ENCODE measurements at regions not wholly inside any gene's neighbourhood (a gene's known extent, or its start where the extent isn't known, plus 50 kb on each side); places are given as distances from the start of the nearest gene placed in this dataset.

DNA sequence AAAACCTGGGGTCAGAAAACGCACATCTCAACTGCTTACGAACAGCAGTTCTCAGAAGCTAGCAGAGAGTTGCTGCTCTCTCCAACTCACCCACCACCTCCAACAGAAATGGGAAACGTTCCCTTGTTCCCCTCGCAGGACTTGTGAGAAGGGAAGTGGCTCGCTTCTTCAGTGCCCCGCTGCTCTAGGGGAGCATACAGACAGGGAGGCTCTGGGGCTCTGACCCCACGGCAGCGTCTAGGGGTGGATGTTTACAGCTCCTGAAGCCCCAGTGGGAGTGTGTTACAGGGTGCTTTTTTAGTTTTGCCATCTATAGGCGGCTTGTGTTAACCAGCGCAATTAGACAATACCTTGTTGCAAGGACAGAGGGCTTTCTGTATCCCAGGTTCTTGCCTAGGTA is 267.7 kb upstream of the ACTBL2 start:
- CTCF ChIA-PET: no interaction called here
- ATAC-seq (no peak), DNase-seq (ENCODE audit: low read depth, low spot score) (no peak)
- POLR2A ChIA-PET: no interaction called here
- no peaks in the 10 kb centered on the region for H3K27me3 ChIP-seq (ENCODE audit: control insufficient read depth, insufficient read depth, low read length)
- no TSS peak for BruUV-seq (replicated peaks)
- peak overlapping the region; percentile 52; the same call in 1 of the 2 replicates for H3K27ac ChIP-seq (ENCODE audit: low read length)
- H3K9me3 ChIP-seq (ENCODE audit: control insufficient read depth, insufficient read depth, low read depth, low read length): no peaks in the 10 kb centered on the region
- intact Hi-C loops (cut with micrococcal nuclease; ENCODE audit: unreplicated experiment) (no loop called here), in situ Hi-C loops (cut with HindIII; ENCODE audit: low pct_unique_long_range_greater_than_20kb, low sequenced_read_pairs) (no loop called here)
- peaks cover 5% of the 10 kb centered on the region; the same call in 1 of the 2 replicates for H3K4me1 ChIP-seq (ENCODE audit: control insufficient read depth, insufficient read depth, low read length)
- H3K36me3 ChIP-seq (ENCODE audit: control insufficient read depth, insufficient read depth, low read length): no peaks in the 10 kb centered on the region
- TF ChIP-seq SIN3A (IDR thresholded peaks at IDR 0.05; ENCODE audit: borderline replicate concordance, insufficient read depth, low read depth, low read length) (no peak), CTCF (IDR thresholded peaks at IDR 0.05) (no peak), POLR2AphosphoS5 (IDR thresholded peaks at IDR 0.05; ENCODE audit: low read depth, low read length) (no peak), REST (IDR thresholded peaks at IDR 0.05; ENCODE audit: insufficient read depth in 1 of 2, low read depth in 2 of 2, low read length in 1 of 2) (no peak)
- no peak overlapping the region for H3K4me3 ChIP-seq (ENCODE audit: low read depth in 2 of 2, low read length in 2 of 2)

- TF ChIP-seq REST (IDR thresholded peaks at IDR 0.05; ENCODE audit: insufficient read depth in 1 of 2, low read depth in 2 of 2, low read length in 1 of 2) (no peak), CTCF (IDR thresholded peaks at IDR 0.05) (no peak), SIN3A (IDR thresholded peaks at IDR 0.05; ENCODE audit: borderline replicate concordance, insufficient read depth, low read depth, low read length) (no peak), POLR2AphosphoS5 (IDR thresholded peaks at IDR 0.05; ENCODE audit: low read depth, low read length) (no peak), TCF7L2 (IDR thresholded peaks at IDR 0.05; ENCODE audit: low read depth, low read length) (no peak)
- Histone ChIP-seq H3K27me3 (ENCODE audit: control insufficient read depth, insufficient read depth, low read length) (no peaks in the 10 kb centered on the region), H3K9me3 (ENCODE audit: control insufficient read depth, insufficient read depth, low read depth, low read length) (no peaks in the 10 kb centered on the region), H3K4me1 (ENCODE audit: control insufficient read depth, insufficient read depth, low read length) (peaks cover 8% of the 10 kb centered on the region; the same call in 1 of the 2 replicates), H3K4me3 (ENCODE audit: low read depth in 2 of 2, low read length in 2 of 2) (no peak overlapping the region), H3K27ac (ENCODE audit: low read length) (peak overlapping the region; percentile 52; the same call in 1 of the 2 replicates), H3K36me3 (ENCODE audit: control insufficient read depth, insufficient read depth, low read length) (no peaks in the 10 kb centered on the region)
- intact Hi-C loops (cut with micrococcal nuclease; ENCODE audit: unreplicated experiment): no loop called here
- in situ Hi-C loops (cut with HindIII; ENCODE audit: low pct_unique_long_range_greater_than_20kb, low sequenced_read_pairs): no loop called here
- ChIA-PET CTCF (interaction anchor here (0.7 kb wide), 1 partner anchor 235 kb away, joined by 4 read pairs; no protein-coding TSS in a partner anchor), POLR2A (interaction anchor here (0.7 kb wide), 1 partner anchor 13 kb away, joined by 4 read pairs; no protein-coding TSS in a partner anchor)
- ATAC-seq (no peak), DNase-seq (ENCODE audit: low read depth, low spot score) (no peak)
- no TSS peak for BruUV-seq (replicated peaks)
Measured at GRCh38 chr5:57749396-57749795, 266.8 kb upstream of the ACTBL2 start.

Measured in Panc1 (cell line).